Epithelial cell of proximal tubule (primary cell): ENCODE measurements at regions not wholly inside any gene's neighbourhood (a gene's known extent, or its start where the extent isn't known, plus 50 kb on each side); places are given as distances from the start of the nearest gene placed in this dataset.

Experiments used
- DNase-seq: peaks from one replicate; pipeline ENCODE4 v3.0.0-alpha.2; 2011; ENCODE audit warnings: low read depth
- H3K4me3 ChIP-seq: 2 replicates; pipeline ENCODE4 v1.5.1; 2011; ENCODE audit warnings: low read depth, mild to moderate bottlenecking, low read length
- TF ChIP-seq, protein P1 (sequence below): conservative IDR thresholded peaks from 2 replicates; pipeline ENCODE4 v1.5.1; 2012; ENCODE audit warnings: low read depth, mild to moderate bottlenecking, low read length

DNA sequence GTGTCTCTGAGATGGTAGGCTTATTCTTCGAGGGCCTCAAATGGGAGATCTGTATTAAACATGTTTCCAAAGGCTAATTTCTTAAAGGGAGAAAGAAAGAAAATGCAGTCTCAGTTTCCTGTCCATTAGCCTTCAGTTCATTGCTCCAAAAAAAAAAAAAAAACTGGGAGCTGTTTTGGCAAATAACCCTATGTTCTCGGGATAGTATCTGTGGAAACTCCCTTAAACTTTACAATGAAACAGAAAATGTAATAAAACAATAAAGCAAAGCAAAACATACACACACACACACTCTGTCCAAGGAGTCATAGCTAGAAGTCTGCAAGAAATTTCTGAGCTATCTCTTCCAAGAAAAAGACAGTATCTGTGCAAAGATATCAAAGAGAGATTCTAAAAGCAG, 172.5 kb upstream of the CELF2 start:
- no peak for DNase-seq
- no peak overlapping the region for H3K4me3 ChIP-seq
- TF ChIP-seq, protein P1, sequence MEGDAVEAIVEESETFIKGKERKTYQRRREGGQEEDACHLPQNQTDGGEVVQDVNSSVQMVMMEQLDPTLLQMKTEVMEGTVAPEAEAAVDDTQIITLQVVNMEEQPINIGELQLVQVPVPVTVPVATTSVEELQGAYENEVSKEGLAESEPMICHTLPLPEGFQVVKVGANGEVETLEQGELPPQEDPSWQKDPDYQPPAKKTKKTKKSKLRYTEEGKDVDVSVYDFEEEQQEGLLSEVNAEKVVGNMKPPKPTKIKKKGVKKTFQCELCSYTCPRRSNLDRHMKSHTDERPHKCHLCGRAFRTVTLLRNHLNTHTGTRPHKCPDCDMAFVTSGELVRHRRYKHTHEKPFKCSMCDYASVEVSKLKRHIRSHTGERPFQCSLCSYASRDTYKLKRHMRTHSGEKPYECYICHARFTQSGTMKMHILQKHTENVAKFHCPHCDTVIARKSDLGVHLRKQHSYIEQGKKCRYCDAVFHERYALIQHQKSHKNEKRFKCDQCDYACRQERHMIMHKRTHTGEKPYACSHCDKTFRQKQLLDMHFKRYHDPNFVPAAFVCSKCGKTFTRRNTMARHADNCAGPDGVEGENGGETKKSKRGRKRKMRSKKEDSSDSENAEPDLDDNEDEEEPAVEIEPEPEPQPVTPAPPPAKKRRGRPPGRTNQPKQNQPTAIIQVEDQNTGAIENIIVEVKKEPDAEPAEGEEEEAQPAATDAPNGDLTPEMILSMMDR: no peak

DNA sequence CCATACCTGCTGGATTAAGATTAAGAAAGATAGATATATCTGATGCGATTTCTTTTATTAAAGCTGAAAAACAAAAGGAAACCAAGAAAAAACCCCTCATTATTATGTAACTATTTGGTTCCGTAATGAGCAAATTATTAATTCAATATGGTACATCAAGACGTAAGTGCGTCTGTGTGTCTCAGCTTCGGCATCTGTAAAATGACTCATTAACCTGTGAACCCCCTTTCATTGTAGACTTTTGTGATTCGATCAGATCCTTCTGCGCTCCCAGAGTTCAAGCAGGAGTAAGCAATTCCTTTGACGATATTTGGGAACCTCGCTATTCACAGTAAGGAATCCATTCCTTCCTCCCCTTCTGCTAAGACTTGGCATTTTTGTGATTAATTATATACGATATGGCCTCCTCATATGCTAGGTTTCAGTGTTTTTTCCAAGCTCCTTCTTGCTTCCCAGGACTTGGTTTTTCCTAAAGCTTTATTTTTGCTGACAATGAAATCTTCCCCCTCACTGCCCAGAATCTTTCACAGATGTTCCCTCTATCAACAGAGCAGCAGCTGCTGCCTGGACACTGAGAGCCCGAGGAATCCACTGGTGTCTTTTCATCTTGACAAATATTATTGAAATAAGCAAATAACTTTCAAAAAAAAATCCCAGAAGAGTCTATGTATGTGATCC, 171.7 kb upstream of the CELF2 start:
- TF ChIP-seq, protein P1: no peak
- no peak overlapping the region for H3K4me3 ChIP-seq
- no peak for DNase-seq

DNA sequence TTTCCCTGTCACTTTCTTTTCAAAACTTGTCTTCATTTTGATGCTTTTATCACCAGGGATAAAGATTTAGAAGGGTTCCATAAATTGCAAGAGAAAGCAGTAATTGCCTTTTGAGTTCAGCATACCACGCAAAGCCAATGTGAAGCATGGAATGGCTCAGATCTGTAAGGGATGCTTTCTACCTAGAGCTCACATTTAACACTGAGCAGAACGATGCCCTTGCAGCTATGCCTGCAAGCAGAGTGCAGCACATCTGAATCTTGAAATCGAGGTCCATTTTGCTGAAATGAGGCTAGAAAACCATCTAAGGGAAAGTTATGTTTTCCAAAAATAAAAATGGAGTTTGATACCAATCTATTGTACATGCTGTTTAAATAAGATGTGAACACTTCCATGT, 171.2 kb upstream of the CELF2 start:
- no peak overlapping the region for H3K4me3 ChIP-seq
- TF ChIP-seq, protein P1: no peak
- DNase-seq: no peak

DNA sequence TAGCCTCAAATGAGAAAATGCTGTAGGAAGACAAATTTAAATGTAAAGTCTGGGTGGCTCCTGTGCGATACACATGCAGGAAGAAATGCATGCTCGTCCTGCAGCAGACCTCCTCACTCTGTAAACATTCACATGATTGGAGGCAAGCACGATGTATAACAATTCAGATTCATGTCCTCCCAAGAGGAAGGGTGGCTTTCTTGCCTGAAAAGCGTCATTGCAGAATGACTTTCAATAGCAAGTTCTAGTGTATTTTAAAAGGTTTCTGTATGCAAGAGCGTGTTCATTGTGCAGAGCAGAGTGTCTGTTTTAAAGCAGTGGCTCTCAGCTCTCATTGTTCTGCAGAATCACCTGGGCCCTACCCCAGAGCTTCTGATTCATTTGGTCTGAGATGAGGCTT, 170.3 kb upstream of the CELF2 start:
- DNase-seq: no peak
- no peak overlapping the region for H3K4me3 ChIP-seq
- TF ChIP-seq, protein P1: no peak

GRCh38 chr10:10848488-10849111, 169.1 kb upstream of the CELF2 start:
- no peak for DNase-seq
- TF ChIP-seq, protein P1: no peak
- no peak overlapping the region for H3K4me3 ChIP-seq

- no peak for DNase-seq
- TF ChIP-seq, protein P1: no peak
- H3K4me3 ChIP-seq: no peak overlapping the region
Observed at GRCh38 chr10:10849306-10849705, 168.4 kb upstream of the CELF2 start.

- no peak overlapping the region for H3K4me3 ChIP-seq
- TF ChIP-seq, protein P1: no peak
- no peak for DNase-seq
Observed at GRCh38 chr10:10850214-10850613, 167.5 kb upstream of the CELF2 start.
